ENCODE measurements at regions not wholly inside any gene's neighbourhood (a gene's known extent, or its start where the extent isn't known, plus 50 kb on each side); places are given as distances from the start of the nearest gene placed in this dataset.

GRCh38 chr7:47217086-47217485, 364.8 kb downstream of the TNS3 start:
- H3K9me3 ChIP-seq (ENCODE audit: control insufficient read depth in 1 of 2, insufficient read depth in 1 of 2, low read length in 2 of 2), result peaks cover 0 to 9% of the 10 kb centered on the region in 2 experiments
- H3K4me3 ChIP-seq (ENCODE audit: low read length), result no peak overlapping the region
- no peaks in the 10 kb centered on the region for H3K36me3 ChIP-seq (ENCODE audit: insufficient read depth, low read length)
- H3K27ac ChIP-seq (ENCODE audit: low read depth in 1 of 2, low read length in 2 of 2), result no peak overlapping the region
- no peak overlapping the region for H3K27ac Mint-ChIP-seq
- no peaks in the 10 kb centered on the region for H3K9me3 Mint-ChIP-seq
- DNase-seq (no peak), ATAC-seq (ENCODE audit: poor library complexity) (no peak)
- POLR2A ChIA-PET, result no interaction called here
- TF ChIP-seq, protein P1, sequence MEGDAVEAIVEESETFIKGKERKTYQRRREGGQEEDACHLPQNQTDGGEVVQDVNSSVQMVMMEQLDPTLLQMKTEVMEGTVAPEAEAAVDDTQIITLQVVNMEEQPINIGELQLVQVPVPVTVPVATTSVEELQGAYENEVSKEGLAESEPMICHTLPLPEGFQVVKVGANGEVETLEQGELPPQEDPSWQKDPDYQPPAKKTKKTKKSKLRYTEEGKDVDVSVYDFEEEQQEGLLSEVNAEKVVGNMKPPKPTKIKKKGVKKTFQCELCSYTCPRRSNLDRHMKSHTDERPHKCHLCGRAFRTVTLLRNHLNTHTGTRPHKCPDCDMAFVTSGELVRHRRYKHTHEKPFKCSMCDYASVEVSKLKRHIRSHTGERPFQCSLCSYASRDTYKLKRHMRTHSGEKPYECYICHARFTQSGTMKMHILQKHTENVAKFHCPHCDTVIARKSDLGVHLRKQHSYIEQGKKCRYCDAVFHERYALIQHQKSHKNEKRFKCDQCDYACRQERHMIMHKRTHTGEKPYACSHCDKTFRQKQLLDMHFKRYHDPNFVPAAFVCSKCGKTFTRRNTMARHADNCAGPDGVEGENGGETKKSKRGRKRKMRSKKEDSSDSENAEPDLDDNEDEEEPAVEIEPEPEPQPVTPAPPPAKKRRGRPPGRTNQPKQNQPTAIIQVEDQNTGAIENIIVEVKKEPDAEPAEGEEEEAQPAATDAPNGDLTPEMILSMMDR (IDR thresholded peaks at IDR 0.05), result no peak
- CTCF ChIA-PET, result no interaction called here
- H3K4me1 ChIP-seq (ENCODE audit: insufficient read depth, low read length), result no peaks in the 10 kb centered on the region
- intact Hi-C loops (cut with DNase I, micrococcal nuclease), result no loop called here
- no peak overlapping the region for H3K4me3 Mint-ChIP-seq
- H3K4me1 Mint-ChIP-seq (ENCODE audit: low read depth), result no peaks in the 10 kb centered on the region
- no peaks in the 10 kb centered on the region for H3K36me3 Mint-ChIP-seq (ENCODE audit: low read depth)
- H3K27me3 ChIP-seq (ENCODE audit: control insufficient read depth in 1 of 2, insufficient read depth in 2 of 2, low read length in 2 of 2), result no peaks in the 10 kb centered on the region
- H3K27me3 Mint-ChIP-seq, result peaks cover 7% of the 10 kb centered on the region

DNA sequence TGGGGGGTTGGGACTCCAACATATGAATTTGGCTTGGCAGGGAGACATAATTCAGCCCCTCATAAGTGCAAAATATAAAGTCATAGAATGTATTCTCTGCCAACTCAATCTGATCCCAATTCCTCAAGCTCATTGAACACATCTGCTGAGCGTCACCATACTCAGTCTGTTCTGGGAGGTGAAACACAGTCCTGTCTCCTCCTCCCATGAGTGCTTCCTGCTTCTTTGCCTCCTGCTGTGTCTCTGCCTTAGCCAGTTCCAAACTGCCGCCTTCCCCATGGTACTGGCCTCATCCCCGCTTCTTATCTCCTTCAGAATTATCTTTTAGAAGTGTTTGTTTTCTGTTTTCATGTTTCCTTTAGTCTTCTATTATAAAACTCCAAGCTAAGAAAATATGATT, 365.5 kb downstream of the TNS3 start:
- Mint-ChIP-seq H3K4me3 (no peak overlapping the region), H3K27me3 (peaks cover 7% of the 10 kb centered on the region), H3K27ac (no peak overlapping the region), H3K36me3 (ENCODE audit: low read depth) (no peaks in the 10 kb centered on the region), H3K9me3 (no peaks in the 10 kb centered on the region), H3K4me1 (ENCODE audit: low read depth) (no peaks in the 10 kb centered on the region)
- peaks cover 0 to 9% of the 10 kb centered on the region in 2 experiments for H3K9me3 ChIP-seq (ENCODE audit: control insufficient read depth in 1 of 2, insufficient read depth in 1 of 2, low read length in 2 of 2)
- intact Hi-C loops (cut with DNase I, micrococcal nuclease), result no loop called here
- TF ChIP-seq, protein P1 (IDR thresholded peaks at IDR 0.05), result no peak
- ChIA-PET POLR2A (no interaction called here), CTCF (no interaction called here)
- ATAC-seq (ENCODE audit: poor library complexity) (no peak), DNase-seq (no peak)
- no peaks in the 10 kb centered on the region for H3K4me1 ChIP-seq (ENCODE audit: insufficient read depth, low read length)
- no peak overlapping the region for H3K4me3 ChIP-seq (ENCODE audit: low read length)
- no peaks in the 10 kb centered on the region for H3K27me3 ChIP-seq (ENCODE audit: control insufficient read depth in 1 of 2, insufficient read depth in 2 of 2, low read length in 2 of 2)
- H3K27ac ChIP-seq (ENCODE audit: low read depth in 1 of 2, low read length in 2 of 2), result no peak overlapping the region
- H3K36me3 ChIP-seq (ENCODE audit: insufficient read depth, low read length), result no peaks in the 10 kb centered on the region

DNA sequence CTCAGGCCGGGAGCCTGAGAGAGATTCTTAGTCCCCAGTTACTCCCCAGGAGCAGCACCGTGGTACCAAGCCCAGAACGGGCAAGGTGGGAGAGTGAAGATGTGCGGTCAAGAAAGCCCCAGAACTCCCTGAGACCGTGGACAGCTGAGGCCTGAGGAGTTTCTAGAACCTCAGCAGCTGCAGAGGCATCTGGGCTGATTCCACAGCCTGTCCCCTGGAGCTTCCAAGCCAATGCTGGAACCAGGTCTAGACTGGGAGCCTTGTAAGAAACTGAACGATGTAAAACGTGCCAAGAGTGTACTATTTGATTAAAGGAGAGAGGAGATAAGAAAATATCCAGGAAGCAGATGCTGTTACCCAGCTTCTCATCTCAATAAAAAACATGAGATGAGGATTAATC, 366.3 kb downstream of the TNS3 start:
- no peak overlapping the region for H3K27ac Mint-ChIP-seq
- DNase-seq (no peak), ATAC-seq (ENCODE audit: poor library complexity) (no peak)

More for the DNA sequence above, 366.3 kb downstream of the TNS3 start:
- ChIA-PET POLR2A (no interaction called here), CTCF (no interaction called here)
- intact Hi-C loops (cut with DNase I, micrococcal nuclease), result no loop called here
- no peak overlapping the region for H3K4me3 Mint-ChIP-seq
- H3K9me3 ChIP-seq (ENCODE audit: control insufficient read depth in 1 of 2, insufficient read depth in 1 of 2, low read length in 2 of 2), result peaks cover 0 to 9% of the 10 kb centered on the region in 2 experiments
- peaks cover 7% of the 10 kb centered on the region for H3K27me3 Mint-ChIP-seq
- H3K4me1 ChIP-seq (ENCODE audit: insufficient read depth, low read length), result no peaks in the 10 kb centered on the region
- no peaks in the 10 kb centered on the region for H3K27me3 ChIP-seq (ENCODE audit: control insufficient read depth in 1 of 2, insufficient read depth in 2 of 2, low read length in 2 of 2)
- no peaks in the 10 kb centered on the region for H3K9me3 Mint-ChIP-seq
- no peak overlapping the region for H3K4me3 ChIP-seq (ENCODE audit: low read length)
- H3K36me3 ChIP-seq (ENCODE audit: insufficient read depth, low read length), result no peaks in the 10 kb centered on the region
- TF ChIP-seq, protein P1 (IDR thresholded peaks at IDR 0.05), result no peak
- H3K27ac ChIP-seq (ENCODE audit: low read depth in 1 of 2, low read length in 2 of 2), result no peak overlapping the region
- H3K4me1 Mint-ChIP-seq (ENCODE audit: low read depth), result no peaks in the 10 kb centered on the region
- H3K36me3 Mint-ChIP-seq (ENCODE audit: low read depth), result no peaks in the 10 kb centered on the region

All from CD4-positive, alpha-beta T cell (primary cell).